ENCODE measurements at regions not wholly inside any gene's neighbourhood (a gene's known extent, or its start where the extent isn't known, plus 50 kb on each side); places are given as distances from the start of the nearest gene placed in this dataset.
A peak's percentile ranks its signal among the peaks of the same experiment; 100 is the strongest.

DNA sequence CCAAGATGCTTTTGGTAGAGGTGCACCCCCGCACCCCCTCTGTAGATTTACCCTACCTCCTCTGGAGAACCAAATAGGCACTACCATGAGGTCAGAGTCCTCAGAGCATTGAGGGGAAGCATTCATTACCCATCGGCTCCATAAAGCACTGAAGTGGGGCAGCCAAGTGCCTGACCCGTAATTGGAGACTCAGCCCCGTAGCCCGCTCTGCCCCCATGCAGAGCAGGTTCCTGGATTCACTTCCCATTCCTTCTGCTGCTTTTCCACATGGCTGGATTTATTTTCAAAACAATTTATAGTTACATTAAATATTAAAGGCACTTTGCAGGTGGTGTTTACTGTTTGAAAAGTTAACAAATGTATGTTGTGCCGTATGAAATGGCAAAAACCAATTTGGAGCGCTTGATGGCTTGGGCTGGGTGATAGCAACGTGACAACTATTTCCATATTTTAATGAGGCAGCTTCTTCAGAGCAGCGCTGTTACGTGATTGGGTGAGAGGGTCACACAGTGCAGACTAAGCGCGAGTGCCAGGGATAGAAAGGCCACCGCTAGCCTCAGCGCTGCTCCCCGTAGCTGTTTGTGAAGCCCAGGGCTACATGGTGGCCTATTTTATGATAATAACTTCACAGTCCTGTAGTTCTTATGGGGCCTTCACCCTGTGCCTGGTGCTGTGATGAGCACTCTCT, 373.8 kb upstream of the PROK2 start:
- no peak for DNase-seq

DNA sequence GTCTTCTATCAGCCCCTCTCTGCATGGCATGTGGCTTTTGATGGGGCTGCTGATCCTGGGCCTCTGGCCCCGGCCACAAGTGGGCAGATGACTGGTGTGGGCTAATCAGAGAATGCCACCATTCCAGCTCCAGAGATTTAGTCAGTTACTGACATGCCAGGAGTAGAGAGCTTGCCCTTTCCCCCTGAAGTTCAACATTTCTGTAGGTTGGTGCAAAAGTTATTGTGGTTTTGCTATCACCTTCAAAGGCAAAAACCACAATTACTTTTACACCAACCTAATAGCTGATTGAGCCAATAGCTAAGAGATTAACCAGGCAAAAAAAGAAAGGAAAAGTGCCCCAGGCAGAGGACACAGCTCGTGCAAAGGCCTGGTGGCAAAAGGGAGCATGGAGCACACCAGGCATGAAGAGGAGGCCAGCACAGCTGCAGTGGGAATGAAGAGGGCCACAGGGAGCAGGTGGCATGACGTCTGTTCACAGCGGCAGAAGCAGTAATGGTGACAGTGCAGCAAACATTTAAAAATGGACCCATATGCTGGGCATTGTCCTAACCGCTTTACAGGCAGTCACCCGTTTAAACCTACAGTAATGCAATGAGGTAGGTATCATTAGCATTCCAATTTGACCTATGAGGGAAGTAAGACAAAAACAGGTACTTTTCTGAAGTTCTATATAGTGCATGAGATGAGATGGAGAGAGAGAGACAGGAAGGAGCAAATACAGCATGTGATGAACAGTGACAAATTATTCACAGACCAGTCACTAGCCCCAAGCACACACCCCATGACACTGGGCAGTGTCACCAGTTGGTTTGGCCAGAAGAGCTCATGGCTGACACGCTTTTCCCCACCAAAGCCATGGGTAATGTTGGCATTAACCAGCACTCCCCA, 373.0 kb upstream of the PROK2 start:
- DNase-seq, result no peak

DNA sequence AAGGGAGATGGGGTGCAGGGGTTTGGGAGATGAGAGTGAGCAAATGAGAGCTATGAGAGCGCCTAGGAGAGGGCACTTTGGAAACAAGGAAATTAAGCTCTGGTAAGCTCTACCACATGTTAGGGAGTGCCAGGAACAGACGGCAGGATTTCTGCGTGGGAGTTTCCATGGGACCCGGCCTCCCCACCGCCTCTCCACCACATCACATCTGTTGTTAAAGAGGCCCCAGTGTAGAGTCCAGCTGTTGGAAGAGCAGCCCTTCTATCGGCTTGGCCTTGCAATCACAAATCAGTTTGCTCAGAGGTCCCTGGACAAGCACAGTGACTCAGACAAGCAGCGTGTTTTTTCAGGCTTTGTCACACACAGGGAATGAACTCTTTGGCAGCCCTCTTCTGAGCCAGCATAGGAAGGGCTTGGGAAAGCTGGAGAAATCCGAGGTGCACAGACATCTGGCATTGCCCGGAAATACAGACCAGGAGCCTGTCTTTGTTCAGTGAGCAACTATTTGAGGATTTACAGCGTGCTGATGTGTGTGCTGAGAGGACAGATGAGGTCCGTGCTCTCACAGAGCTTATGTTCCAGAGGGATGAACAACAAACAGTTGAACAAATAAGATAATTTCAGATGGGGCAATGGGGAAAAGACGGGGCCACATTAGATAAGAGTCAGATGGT, 370.6 kb upstream of the PROK2 start:
- DNase-seq, result peak; percentile 73 to 94 (median 92)

DNA sequence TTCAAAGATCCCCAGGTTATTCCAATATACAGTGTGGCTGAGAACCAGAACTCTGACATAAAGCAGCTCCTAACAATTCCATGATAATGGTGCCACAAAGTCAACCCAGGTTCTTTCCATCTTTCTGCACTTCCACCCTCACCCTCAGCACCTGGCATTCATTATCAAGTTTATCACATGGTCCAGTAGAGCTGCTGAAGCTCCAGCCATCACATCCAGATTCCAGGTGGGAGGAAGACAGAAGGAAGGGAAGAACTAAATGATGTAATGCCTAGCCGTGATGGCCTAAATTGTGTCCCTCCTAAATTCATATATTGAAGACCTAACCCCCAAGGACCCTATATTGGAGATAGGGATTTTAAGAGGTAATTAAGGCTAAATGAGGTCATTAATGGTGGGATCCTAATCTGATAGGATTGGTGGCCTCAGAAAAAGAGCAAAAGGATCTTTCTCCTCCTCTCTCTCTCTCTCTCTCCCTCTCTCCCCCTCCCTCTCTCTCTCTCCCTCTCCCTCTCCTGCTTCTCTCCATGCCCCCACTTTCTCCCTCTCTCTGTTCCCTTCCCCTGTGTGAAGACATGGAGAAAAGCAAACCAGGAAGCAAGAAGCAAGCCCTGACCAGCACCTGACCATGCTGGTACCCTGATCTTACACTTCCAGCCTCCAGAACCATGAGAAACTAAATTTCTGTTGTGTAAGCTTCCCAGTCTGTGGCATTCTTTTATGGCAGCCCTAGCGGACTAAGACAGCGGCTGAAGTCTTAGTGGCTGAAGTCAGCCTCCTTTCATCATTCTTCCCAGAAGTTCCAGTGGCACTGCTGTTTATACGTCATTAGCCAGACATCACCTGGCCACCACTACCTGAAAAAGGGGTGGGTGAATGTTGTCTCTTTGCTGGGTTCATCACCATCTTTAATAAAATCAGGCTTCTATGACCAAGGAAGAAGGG, 369.7 kb upstream of the PROK2 start:
- peak in 1 of 3 donors; percentile 68 for DNase-seq

DNA sequence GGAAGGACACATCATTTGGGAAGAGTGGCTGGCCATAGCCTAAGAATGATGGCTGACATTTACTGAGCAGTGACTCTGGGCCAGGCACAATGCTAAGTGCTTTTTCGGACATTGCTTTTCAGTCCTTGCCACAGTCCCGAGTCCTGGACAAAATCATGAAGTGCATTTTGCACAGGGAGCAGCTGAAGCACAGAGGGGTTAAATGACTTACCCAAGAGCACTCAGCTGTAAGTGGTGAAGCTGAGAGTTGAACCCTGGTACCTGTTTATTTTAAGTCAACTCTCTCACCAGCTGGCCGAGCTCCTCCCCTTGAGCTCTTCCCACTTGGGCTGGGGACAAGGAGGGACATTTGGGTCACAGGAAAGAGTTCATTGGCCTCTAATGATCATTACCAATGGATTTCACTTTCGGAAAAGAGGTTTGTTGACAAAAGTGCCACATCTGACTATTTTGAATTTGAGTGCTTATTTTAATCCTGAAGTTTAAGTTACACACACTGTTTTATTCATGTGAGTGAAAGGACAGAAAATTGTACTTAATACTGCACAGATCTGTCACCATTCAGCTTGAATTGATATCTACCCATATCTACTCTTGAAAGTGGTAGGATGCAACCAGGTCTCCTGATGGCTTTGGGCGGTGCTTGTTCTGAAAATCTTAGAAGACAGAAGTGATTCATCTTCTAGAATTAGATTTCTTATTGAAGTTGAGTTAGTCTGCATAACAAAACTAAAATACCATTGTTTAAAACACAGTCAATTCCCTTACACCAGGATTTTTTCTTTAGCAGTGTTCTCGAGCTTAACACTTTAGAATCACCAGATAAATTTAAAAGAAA, 368.7 kb upstream of the PROK2 start:
- DNase-seq, result no peak

DNA sequence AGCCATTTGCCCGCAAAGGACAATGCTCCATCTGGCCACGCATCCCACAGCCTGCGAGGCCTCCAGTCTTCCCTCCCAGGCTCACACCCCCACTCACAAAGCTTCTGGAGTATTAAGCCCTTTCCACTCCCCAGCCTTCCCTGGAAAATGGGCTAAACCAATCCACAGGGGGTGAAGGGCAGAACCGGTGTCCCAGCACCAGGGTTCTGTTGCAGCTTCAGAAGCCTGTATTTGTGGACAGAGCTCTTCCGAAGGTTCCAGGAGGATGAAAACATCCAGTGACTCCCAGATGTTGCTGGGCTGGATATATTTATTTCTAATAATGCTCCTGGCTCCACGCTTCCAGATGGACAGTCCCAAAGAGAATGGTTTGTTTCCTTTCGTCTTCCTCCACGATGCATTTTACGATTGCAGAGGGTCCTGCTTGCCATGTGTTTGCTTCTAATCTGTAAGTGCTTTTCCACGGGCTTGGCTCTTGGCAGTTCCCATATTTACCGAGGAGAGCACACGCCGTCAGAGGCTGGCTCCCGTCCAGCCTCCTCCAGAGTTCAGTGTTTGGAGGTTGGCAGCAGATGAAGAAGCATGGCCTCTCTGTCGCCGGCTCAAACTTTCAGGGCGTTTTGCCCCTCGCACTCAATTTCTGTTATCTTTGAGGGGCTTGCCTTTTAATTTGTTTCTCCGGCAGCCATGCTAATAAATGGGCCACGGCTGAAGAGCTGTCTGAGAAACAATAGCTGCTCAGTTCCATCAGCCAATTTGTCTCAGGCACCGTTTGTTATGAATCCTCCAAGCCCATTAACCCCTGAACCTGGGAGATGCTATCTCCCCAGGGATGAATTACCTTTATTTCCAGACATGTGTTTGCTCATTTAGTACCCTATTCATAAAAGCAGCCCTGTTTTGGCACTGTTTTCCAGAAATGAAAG, 367.9 kb upstream of the PROK2 start:
- DNase-seq, result peak; percentile 80 to 95 (median 88)

DNA sequence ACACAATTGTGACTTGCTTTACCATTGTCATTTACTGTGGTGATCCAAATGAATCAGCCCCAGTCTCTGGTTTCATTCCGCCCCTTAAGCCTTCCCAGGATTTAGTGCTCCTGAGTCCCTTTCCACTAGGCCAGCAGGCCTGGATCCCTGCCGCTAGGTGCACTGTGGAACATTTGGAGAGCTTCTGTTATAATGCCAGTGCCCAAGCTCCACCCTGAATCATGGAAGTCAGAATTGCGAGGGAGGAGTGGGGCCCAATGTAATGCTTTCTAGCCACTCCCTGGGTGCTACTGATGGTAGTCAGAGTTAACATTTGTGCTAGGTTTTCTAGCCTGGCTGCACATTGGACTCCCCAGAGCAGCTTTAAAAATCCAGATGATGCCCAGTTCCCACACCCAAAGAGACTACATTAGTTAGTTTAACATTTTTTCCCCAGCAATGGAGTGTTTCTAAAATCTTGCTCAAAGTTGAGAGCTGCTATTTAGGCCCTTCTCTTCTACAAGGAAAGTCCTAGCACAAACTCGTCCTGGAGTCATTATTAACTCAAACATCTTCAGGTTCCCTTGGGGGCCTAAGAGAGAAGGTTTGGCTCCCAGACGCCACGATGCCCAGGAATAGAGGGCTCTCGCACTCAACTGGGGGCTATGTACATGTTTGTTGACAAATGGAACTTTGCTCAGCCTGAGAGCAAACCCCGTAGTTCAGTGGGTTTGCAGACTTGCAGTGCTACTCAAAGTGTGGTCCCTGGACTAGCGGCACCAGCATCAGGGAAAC, 366.7 kb upstream of the PROK2 start:
- no peak for DNase-seq

DNA sequence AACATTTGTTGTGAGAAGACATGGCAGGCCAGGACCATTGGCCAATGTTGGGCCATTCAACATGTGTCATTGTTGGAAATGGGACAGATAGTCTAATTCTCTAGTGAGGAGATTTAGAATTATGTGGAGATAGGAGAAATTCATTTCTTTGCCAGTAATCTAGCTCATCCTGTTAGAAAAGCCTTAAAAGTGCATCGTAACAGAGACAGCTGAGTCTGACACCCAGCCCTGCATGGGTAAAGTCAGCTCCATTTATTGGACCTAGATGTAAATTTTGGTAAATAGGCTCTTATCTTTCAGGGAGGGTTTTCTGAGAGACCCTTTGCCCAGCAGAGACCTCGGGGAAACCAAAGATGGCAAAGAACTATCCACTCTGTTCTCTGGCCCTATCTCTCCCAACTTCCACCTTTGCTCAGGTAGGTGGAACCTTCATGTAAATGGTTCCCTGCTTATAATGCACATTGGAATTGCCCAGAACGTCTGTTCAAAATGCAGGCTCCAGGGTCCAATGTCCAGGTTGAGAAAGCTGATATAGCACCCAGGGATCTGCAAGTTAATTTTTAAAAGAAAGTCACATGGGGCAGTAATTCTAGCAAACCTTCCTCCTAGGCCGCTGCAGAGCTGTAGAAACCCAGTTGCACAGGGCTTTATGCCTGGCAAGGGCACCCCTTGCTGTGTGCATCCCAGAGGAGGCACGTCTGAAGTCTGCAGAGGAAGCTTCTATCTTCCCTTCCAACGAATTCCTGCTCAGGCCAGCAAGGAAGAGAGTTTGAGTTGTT, 365.9 kb upstream of the PROK2 start:
- no peak for DNase-seq

DNA sequence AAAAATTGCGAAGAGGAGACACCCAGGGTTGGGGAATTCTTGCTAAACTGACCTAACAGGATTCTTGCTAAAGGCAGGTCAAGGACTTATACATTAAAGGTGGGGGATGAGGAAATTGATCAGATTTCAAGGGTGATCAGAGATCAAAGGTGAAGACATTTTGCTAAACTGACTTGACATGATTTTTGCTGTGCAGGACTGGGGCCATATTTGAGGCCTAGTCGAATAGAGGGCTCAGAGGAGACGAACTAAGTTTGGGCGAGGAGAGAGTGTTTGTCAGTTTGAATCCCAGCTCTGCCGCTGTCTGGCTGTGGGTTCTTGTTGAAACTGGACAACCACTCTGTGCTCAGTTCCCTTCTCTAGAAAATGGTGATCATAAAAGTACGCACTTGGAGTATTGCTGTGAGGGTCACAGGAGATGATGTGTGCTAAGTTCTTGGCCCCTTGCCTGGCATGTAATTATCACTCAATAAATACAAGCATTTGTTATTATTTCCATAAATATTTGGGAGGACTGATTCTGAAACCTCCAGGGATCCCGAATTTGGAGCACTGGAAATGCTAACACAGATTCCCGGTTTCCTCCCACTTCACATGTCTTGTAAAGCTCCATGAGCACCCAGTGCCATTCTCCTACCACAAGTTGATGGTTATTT, 364.8 kb upstream of the PROK2 start:
- no peak for DNase-seq

DNA sequence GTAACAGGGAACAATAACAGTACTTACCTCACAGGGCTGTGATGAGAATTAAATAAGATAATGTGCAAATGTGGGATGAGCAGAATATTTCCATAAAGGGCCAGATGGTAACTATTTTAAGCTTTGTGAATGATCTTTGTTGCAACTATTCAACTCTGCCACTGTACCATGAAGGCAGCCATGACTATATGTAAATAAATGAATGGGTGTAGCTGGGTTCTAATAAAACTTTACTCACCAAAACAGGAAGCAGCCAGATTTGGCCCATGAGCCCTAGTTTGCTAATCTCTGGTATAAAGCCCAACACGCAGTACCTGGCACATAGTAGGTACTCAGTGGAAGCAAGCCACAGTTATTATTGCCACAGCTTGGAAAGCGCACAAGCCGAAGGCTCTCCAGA, 362.7 kb upstream of the PROK2 start:
- no peak for DNase-seq

DNA sequence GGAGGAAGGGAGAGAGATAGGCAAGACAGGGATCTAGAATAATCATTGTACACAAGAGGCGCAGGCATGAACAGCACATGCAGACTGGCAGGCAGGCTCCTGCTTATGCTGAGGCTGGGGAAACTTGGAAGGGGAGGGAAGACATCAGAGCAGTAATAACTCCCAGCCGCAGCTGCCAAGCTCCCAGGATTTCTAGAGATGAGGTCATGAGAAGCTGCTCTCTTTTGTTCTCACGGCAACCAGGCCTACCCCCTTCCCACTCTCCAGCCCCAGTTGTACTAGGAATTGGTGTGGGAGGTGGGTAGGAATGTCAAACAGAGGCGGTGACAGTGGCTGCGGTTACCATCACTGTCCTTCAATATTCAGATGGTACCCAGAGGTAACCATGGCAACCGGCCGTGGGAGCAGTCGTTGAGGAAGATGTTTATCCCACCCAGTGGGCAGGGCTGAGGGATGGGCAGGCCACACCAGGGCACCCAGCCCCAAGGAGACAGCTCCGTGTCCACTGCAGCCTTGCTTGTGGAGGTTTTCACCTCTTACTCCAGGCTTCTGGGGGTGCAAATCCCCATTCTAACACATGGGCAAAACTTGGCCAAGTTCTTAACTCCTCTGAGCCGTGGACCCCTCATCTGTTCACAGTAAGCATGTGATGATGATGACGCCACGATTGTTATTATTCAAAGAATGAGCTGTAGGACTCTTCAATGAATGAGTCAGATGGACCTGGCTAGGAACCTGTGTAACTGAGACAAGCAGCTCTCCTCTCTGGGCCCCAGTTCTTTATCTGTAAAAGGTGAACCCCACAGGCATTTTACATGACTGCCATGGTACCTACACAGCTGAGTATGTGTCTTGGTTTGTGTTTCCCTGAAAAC, 360.8 kb upstream of the PROK2 start:
- peak; percentile 72 to 84 (median 76) for DNase-seq

DNA sequence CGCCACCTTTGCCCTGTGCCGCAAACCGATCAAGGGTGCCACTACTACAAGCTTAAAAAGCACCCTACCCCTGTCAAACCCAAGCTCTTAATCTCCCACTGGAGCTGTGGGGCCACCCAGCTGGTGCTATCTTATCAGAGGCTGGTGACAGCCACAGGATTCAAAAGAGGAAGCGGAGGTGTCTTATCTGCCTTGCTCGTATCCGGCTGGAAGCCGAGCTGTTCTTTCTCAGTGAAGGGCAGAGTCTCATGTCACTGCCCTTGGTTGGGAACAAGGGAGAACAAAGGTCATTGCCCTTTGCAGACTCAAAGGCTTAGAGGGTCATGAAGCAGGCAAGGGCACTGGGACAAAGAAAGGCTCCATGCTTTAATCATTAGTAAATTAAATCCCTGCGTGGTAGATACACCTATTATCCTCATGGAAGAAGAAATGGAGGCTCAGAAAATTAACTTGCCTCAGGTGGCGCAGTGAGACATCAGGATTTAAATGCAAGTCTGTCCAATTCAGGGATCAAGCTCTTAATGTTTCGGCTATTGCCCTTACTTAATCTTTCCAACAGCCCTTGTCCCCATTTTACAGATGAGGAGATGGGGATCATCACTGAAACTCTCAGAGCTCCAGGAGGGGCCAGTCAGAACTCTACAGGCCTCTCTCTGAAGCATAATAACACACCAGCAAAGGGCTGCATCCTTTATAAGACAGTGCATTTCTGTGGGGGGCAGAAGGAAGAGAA, 360.0 kb upstream of the PROK2 start:
- no peak for DNase-seq

DNA sequence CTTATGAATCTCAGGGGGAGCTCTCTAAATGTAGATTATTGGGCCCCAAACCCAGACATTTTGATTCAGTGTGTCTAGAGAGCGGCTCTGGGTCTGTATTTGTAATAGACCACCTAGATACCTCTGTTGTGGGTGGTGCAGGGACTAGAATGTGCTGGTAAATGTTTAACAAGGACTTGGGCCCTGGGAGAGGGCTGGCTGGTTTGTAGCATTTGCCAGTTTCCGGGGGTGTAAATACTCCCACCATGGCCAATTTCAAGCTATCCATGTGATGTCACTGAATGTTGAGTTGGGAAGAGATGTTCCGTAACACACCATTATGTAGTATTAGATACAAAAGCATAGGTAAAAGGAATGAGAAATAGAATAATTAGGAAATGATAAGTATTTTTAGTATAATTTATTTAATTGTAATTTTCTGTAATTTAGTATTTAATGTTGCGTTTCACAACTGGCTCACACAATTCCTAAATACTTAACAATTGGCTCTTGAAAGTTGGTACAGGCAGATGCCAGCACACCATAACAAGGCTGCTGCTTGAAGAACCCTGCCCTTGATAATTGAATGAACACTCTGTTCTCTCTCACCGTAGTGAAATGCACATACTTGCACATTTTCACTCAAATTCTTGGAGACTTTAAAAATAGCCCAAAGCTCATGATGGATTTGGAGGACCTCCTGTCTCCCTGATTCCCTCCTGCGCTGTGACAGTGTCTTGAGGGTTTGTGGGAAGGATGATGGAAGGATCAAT, 359.2 kb upstream of the PROK2 start:
- DNase-seq, result no peak

DNA sequence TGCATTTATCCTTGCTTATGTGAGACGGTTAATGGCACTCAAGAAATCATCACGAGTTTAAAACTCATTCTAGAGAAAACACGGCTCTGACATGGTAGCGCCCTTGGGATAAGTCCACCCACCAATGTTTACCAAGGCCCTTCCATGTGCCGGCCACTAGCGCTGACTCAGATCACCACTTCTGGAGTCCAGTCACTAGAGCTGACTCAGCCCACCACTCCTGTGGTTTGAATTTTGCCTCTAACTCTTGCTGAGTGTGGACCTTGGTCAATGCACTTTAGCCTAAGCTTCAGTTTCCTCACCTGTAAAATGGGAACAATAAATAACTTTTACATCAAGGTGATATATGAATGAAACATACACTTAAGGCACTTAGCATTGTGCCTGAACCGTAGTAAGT, 358.4 kb upstream of the PROK2 start:
- no peak for DNase-seq

DNA sequence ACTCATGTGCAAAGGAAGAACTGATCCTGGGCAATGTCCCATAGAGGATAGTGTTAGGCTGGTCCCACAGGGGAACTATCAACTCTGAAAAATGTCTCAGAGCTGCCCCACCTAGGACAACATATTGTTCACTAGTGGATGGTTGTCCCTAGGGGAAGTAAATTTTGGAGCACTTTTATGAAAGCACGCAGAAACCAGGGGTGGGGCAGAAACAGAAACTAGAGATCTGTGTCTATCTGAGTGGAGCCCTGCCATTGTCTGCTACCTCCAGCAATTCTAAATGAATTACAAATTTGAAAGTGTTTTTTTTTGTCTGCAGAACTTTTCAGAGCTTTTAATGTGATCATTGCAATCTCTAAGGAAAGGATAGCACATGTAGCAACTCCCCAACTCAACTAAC, 357.1 kb upstream of the PROK2 start:
- no peak for DNase-seq

Measured in muscle of back (tissue), 3 donors.